OCI-LY7 (cell line): ENCODE measurements at regions not wholly inside any gene's neighbourhood (a gene's known extent, or its start where the extent isn't known, plus 50 kb on each side); places are given as distances from the start of the nearest gene placed in this dataset.
"Not testable (repeated sequence)": the region's sequence is repeated elsewhere in the genome, so short reads cannot be mapped to it uniquely, and the experiment has no call there.

ENCODE experiments used
- BruUV-seq: library from RNA; stranded (reverse); fragments of 400-500 nt; replicated peaks from 2 replicates; lab custom pipeline; 2021; lab: Mats Ljungman, UMichigan
- CTCF ChIA-PET: fragments of 300-600 bp; sonication (Branson Sonifier 250); formaldehyde crosslinking; loops from one replicate; lab custom pipeline; 2022; ENCODE audit warnings: antibody characterized with exemption; ENCODE audit not compliant: unreplicated experiment; lab: Charles Lee
- POLR2A ChIA-PET: fragments of 300-600 bp; sonication (Branson Sonifier 250); formaldehyde crosslinking; loops from one replicate; lab custom pipeline; 2022; ENCODE audit warnings: antibody characterized with exemption; lab: Charles Lee
- DNase-seq: peaks from one replicate; pipeline ENCODE4 v3.0.0-alpha.2; 2015; ENCODE audit warnings: low spot score
- H2AFZ ChIP-seq: fragments of 200-600 bp; sonication (generic), shearing (Covaris generic); 2 replicates; pipeline ENCODE4 v1.6.1; 2014; ENCODE audit warnings: mild to moderate bottlenecking, antibody characterized with exemption, low read length, moderate library complexity
- H3K27ac ChIP-seq: fragments of 200-600 bp; sonication (generic); 2 replicates; pipeline ENCODE4 v1.5.1; 2014; ENCODE audit warnings: mixed run types, low read depth, mild to moderate bottlenecking, moderate library complexity, low read length, inconsistent platforms; ENCODE audit not compliant: poor library complexity, severe bottlenecking
- H3K36me3 ChIP-seq: fragments of 200-600 bp; sonication (generic); 2 replicates; pipeline ENCODE4 v1.6.1; 2014; ENCODE audit warnings: mild to moderate bottlenecking, antibody characterized with exemption, low read length, moderate library complexity, mixed read lengths; ENCODE audit not compliant: insufficient read depth
- H3K4me1 ChIP-seq: fragments of 200-600 bp; sonication (generic); 2 replicates; pipeline ENCODE4 v1.5.1; 2014; ENCODE audit warnings: mild to moderate bottlenecking, low read length; ENCODE audit not compliant: insufficient read depth, poor library complexity, severe bottlenecking
- H3K4me2 ChIP-seq: fragments of 200-600 bp; sonication (generic); 2 replicates; pipeline ENCODE4 v1.6.1; 2014; ENCODE audit warnings: mild to moderate bottlenecking, low read length
- H3K4me3 ChIP-seq: fragments of 200-600 bp; sonication (generic); 2 replicates; pipeline ENCODE4 v1.5.1; 2014; ENCODE audit warnings: mild to moderate bottlenecking, low read depth, low read length; ENCODE audit not compliant: poor library complexity, severe bottlenecking
- H3K79me2 ChIP-seq: fragments of 200-600 bp; sonication (generic); 2 replicates; pipeline ENCODE4 v1.6.1; 2016; ENCODE audit warnings: low read depth, mild to moderate bottlenecking, low read length, moderate library complexity, mixed read lengths; ENCODE audit not compliant: insufficient read depth
- H3K9me2 ChIP-seq: fragments of 200-600 bp; sonication (generic); 2 replicates; pipeline ENCODE4 v1.6.1; 2016; ENCODE audit warnings: mild to moderate bottlenecking, low read length, mixed read lengths; ENCODE audit not compliant: insufficient read depth
- H3K9me3 ChIP-seq: fragments of 200-600 bp; sonication (generic); 2 replicates; pipeline ENCODE4 v1.6.1; 2014; ENCODE audit warnings: mild to moderate bottlenecking, mixed run types, low read length, mixed read lengths
- H4K20me1 ChIP-seq: fragments of 200-600 bp; sonication (generic); 2 replicates; pipeline ENCODE4 v1.6.1; 2014; ENCODE audit warnings: mild to moderate bottlenecking, antibody characterized with exemption, low read length, moderate library complexity, mixed read lengths; ENCODE audit not compliant: insufficient read depth
- CTCF ChIP-seq: fragments of 200-600 bp; sonication (generic); conservative IDR thresholded peaks from 2 replicates; pipeline ENCODE4 v1.5.1; 2014; ENCODE audit warnings: mild to moderate bottlenecking, antibody characterized with exemption, low read length, moderate library complexity, mixed read lengths
- EZH2phosphoT487 ChIP-seq: fragments of 200-600 bp; sonication (generic); IDR thresholded peaks from 2 replicates; pipeline ENCODE4 v1.6.1; 2018; ENCODE audit warnings: low read depth, borderline replicate concordance, mild to moderate bottlenecking, mixed run types, antibody characterized with exemption, low read length, moderate library complexity, mixed read lengths
- intact Hi-C: fragments of 100-400 bp; cut with micrococcal nuclease; formaldehyde crosslinking; loops from one replicate; pipeline ENCODE4 v1.10.0; 2022; ENCODE audit not compliant: unreplicated experiment

GRCh38 chr3:16011376-16011775 is 163.1 kb upstream of the GALNT15 start:
- H3K9me3 ChIP-seq, result no peaks in the 10 kb centered on the region
- ChIA-PET CTCF (no interaction called here), POLR2A (no interaction called here)
- intact Hi-C loops, result no loop called here
- DNase-seq, result no peak
- H2AFZ ChIP-seq, result no peak overlapping the region
- no peaks in the 10 kb centered on the region for H3K36me3 ChIP-seq
- H3K4me3 ChIP-seq, result no peak overlapping the region
- no peaks in the 10 kb centered on the region for H4K20me1 ChIP-seq
- H3K4me1 ChIP-seq, result no peaks in the 10 kb centered on the region
- H3K4me2 ChIP-seq, result no peak overlapping the region
- H3K27ac ChIP-seq, result no peak overlapping the region
- H3K79me2 ChIP-seq, result no peaks in the 10 kb centered on the region
- TF ChIP-seq EZH2phosphoT487, result no peak
- no peaks in the 10 kb centered on the region for H3K9me2 ChIP-seq
- BruUV-seq, result no TSS peak

GRCh38 chr3:16012086-16012485 is 162.4 kb upstream of the GALNT15 start:
- H3K4me1 ChIP-seq, result no peaks in the 10 kb centered on the region
- H3K27ac ChIP-seq, result no peak overlapping the region
- DNase-seq, result no peak
- no peaks in the 10 kb centered on the region for H3K9me2 ChIP-seq
- no peaks in the 10 kb centered on the region for H3K79me2 ChIP-seq
- ChIA-PET CTCF (no interaction called here), POLR2A (no interaction called here)
- no peak for TF ChIP-seq CTCF
- no peak for TF ChIP-seq EZH2phosphoT487
- H3K4me2 ChIP-seq, result no peak overlapping the region
- no peak overlapping the region for H2AFZ ChIP-seq
- H4K20me1 ChIP-seq, result no peaks in the 10 kb centered on the region
- H3K4me3 ChIP-seq, result no peak overlapping the region
- intact Hi-C loops, result no loop called here
- no TSS peak for BruUV-seq
- H3K9me3 ChIP-seq, result no peaks in the 10 kb centered on the region
- H3K36me3 ChIP-seq, result no peaks in the 10 kb centered on the region

GRCh38 chr3:16013568-16013967 is 160.9 kb upstream of the GALNT15 start:
- no peaks in the 10 kb centered on the region for H3K4me1 ChIP-seq
- no peaks in the 10 kb centered on the region for H3K9me3 ChIP-seq
- ChIA-PET CTCF (no interaction called here), POLR2A (no interaction called here)
- no peaks in the 10 kb centered on the region for H3K9me2 ChIP-seq
- DNase-seq, result no peak
- H4K20me1 ChIP-seq, result no peaks in the 10 kb centered on the region
- no peaks in the 10 kb centered on the region for H3K36me3 ChIP-seq
- no peak overlapping the region for H3K4me2 ChIP-seq
- no peak overlapping the region for H3K4me3 ChIP-seq
- H2AFZ ChIP-seq, result no peak overlapping the region
- TF ChIP-seq EZH2phosphoT487, result no peak
- no peak for TF ChIP-seq CTCF
- BruUV-seq, result no TSS peak
- intact Hi-C loops, result no loop called here
- no peak overlapping the region for H3K27ac ChIP-seq
- no peaks in the 10 kb centered on the region for H3K79me2 ChIP-seq

GRCh38 chr3:16021801-16022200 is 152.7 kb upstream of the GALNT15 start:
- intact Hi-C loops, BruUV-seq, H3K79me2 ChIP-seq, DNase-seq, H2AFZ ChIP-seq, H3K4me2 ChIP-seq, POLR2A ChIA-PET, CTCF ChIA-PET, H3K4me3 ChIP-seq, H3K27ac ChIP-seq, H3K36me3 ChIP-seq, H4K20me1 ChIP-seq, H3K9me3 ChIP-seq, H3K4me1 ChIP-seq, H3K9me2 ChIP-seq: not testable (repeated sequence)

GRCh38 chr3:16023881-16024280 is 150.6 kb upstream of the GALNT15 start:
- H3K9me3 ChIP-seq, POLR2A ChIA-PET, intact Hi-C loops, H3K27ac ChIP-seq, CTCF ChIA-PET, H3K9me2 ChIP-seq, H3K4me1 ChIP-seq, H2AFZ ChIP-seq, H3K79me2 ChIP-seq, H3K4me2 ChIP-seq, H3K4me3 ChIP-seq, DNase-seq, H4K20me1 ChIP-seq, BruUV-seq, H3K36me3 ChIP-seq: not testable (repeated sequence)
